H1 (cell line): ENCODE measurements at regions not wholly inside any gene's neighbourhood (a gene's known extent, or its start where the extent isn't known, plus 50 kb on each side); places are given as distances from the start of the nearest gene placed in this dataset.
A peak's percentile ranks its signal among the peaks of the same experiment; 100 is the strongest.

Experiments used
- CTCF ChIA-PET: fragments of 300-600 bp; sonication (Branson Sonifier 250); formaldehyde crosslinking; loops from one replicate; lab custom pipeline; 2021; ENCODE audit not compliant: partially characterized antibody; lab: Charles Lee
- POLR2A ChIA-PET: fragments of 300-600 bp; sonication (Branson Sonifier 250); formaldehyde crosslinking; loops from one replicate; lab custom pipeline; 2021; ENCODE audit warnings: inconsistent platforms; ENCODE audit not compliant: partially characterized antibody; lab: Charles Lee
- DNase-seq, 2 experiments: peaks; one replicate each; pipeline versions ENCODE4 v3.0.0 to v3.0.0-alpha.2; 2010 to 2022; ENCODE audit warnings: low spot score in 2 of 2, low read depth in 1 of 2, mixed read lengths in 1 of 2
- FAIRE-seq: peaks from 2 replicates; lab custom pipeline; 2011; peaks lifted over from hg19 to GRCh38; lab: Jason Lieb, UNC
- H2AFZ ChIP-seq: 2 replicates; pipeline ENCODE4 v1.8.1; 2012; ENCODE audit warnings: low read length, inconsistent platforms
- H2AK5ac ChIP-seq: 2 replicates; pipeline ENCODE4 v1.6.1; 2013; ENCODE audit warnings: low read depth, low read length
- H2BK120ac ChIP-seq: replicated peaks from 2 replicates; pipeline ENCODE3; 2013; ENCODE audit warnings: low read depth, low read length, inconsistent platforms
- H2BK12ac ChIP-seq: 2 replicates; pipeline ENCODE4 v1.6.1; 2013; ENCODE audit warnings: low read depth, low read length
- H2BK15ac ChIP-seq: 2 replicates; pipeline ENCODE4 v1.6.1; 2013; ENCODE audit warnings: low read length
- H2BK20ac ChIP-seq: 2 replicates; pipeline ENCODE4 v1.6.1; 2013; ENCODE audit warnings: low read length
- H2BK5ac ChIP-seq: 2 replicates; pipeline ENCODE4 v1.6.1; 2013; ENCODE audit warnings: low read depth, low read length
- H3K14ac ChIP-seq: 2 replicates; pipeline ENCODE4 v1.6.1; 2013; ENCODE audit warnings: inconsistent platforms; ENCODE audit not compliant: insufficient read length
- H3K18ac ChIP-seq: 2 replicates; pipeline ENCODE4 v1.6.1; 2013; ENCODE audit warnings: low read length; ENCODE audit errors: extremely low read depth
- H3K23ac ChIP-seq: 2 replicates; pipeline ENCODE4 v1.6.1; 2013; ENCODE audit warnings: inconsistent platforms; ENCODE audit not compliant: insufficient read length
- H3K23me2 ChIP-seq: 2 replicates; pipeline ENCODE4 v1.6.1; 2013; ENCODE audit warnings: low read depth, low read length
- H3K27ac ChIP-seq: 2 replicates; pipeline ENCODE4 v1.6.1; 2011; ENCODE audit warnings: low read depth, low read length, inconsistent platforms
- H3K27me3 ChIP-seq, 4 experiments: replicated peaks in 1 of 4; 1 replicate in 1 of 4; 2 replicates in 3 of 4; pipeline versions ENCODE4 v1.6.1 to v1.8.1; 2011 to 2013; ENCODE audit warnings: low read length in 3 of 4, mild to moderate bottlenecking in 3 of 4, inconsistent platforms in 2 of 4, mixed read lengths in 2 of 4, moderate library complexity in 1 of 4; ENCODE audit not compliant: control insufficient read depth in 3 of 4, insufficient read depth in 3 of 4; ENCODE audit errors: extremely low read depth in 1 of 4
- H3K36me3 ChIP-seq, 4 experiments: 2 replicates each; pipeline versions ENCODE4 v1.6.1 to v1.8.1; 2011 to 2013; ENCODE audit warnings: mild to moderate bottlenecking in 4 of 4, low read length in 3 of 4, moderate library complexity in 2 of 4, control low read depth in 1 of 4, inconsistent platforms in 1 of 4; ENCODE audit not compliant: insufficient read depth in 4 of 4, control insufficient read depth in 2 of 4
- H3K4ac ChIP-seq: replicated peaks from 2 replicates; pipeline ENCODE3; 2013; ENCODE audit warnings: low read length, low read depth, mixed read lengths, inconsistent platforms; ENCODE audit not compliant: insufficient read length
- H3K4me1 ChIP-seq, 4 experiments: replicated peaks in 1 of 4; 1 replicate in 1 of 4; 2 replicates in 3 of 4; pipeline versions ENCODE4 v1.6.1 to v1.8.1; 2011 to 2013; ENCODE audit warnings: low read length in 3 of 4, inconsistent platforms in 2 of 4, mixed read lengths in 1 of 4; ENCODE audit not compliant: insufficient read depth in 4 of 4, control insufficient read depth in 3 of 4
- H3K4me2 ChIP-seq, 2 experiments: 2 replicates each; pipeline versions ENCODE4 v1.6.1 to v1.8.1; 2011 to 2013; ENCODE audit warnings: low read depth in 2 of 2, low read length in 2 of 2, control low read depth in 1 of 2, inconsistent platforms in 1 of 2, mild to moderate bottlenecking in 1 of 2; ENCODE audit not compliant: insufficient read depth in 1 of 2
- H3K4me3 ChIP-seq, 4 experiments: fragments of 200-600, 300-600 bp in 1 of 4; sonication (generic), shearing (Covaris generic), sonication (Bioruptor Twin) in 1 of 4; 2 replicates each; pipeline versions ENCODE4 v1.5.1 to v1.8.1; 2011 to 2016; ENCODE audit warnings: low read length in 4 of 4, low read depth in 3 of 4, control low read depth in 2 of 4, inconsistent platforms in 2 of 4, mild to moderate bottlenecking in 2 of 4, mixed read lengths in 1 of 4, moderate library complexity in 1 of 4; ENCODE audit not compliant: insufficient read depth in 2 of 4; ENCODE audit errors: extremely low read depth in 1 of 4
- H3K56ac ChIP-seq: replicated peaks from 2 replicates; pipeline ENCODE3; 2013; ENCODE audit warnings: low read depth, mild to moderate bottlenecking, mixed read lengths, low read length, inconsistent platforms; ENCODE audit not compliant: insufficient read length
- H3K79me1 ChIP-seq: 2 replicates; pipeline ENCODE4 v1.6.1; 2013; ENCODE audit warnings: low read depth, low read length, control low read depth
- H3K79me2 ChIP-seq, 2 experiments: 2 replicates each; pipeline versions ENCODE4 v1.6.1 to v1.8.1; 2012 to 2013; ENCODE audit warnings: low read length in 2 of 2, mild to moderate bottlenecking in 2 of 2, inconsistent platforms in 1 of 2; ENCODE audit not compliant: insufficient read depth in 2 of 2, control insufficient read depth in 1 of 2
- H3K9ac ChIP-seq, 4 experiments: replicated peaks in 1 of 4; 1 replicate in 1 of 4; 2 replicates in 3 of 4; pipeline versions ENCODE4 v1.6.1 to v1.8.1; 2011 to 2013; ENCODE audit warnings: low read depth in 3 of 4, low read length in 3 of 4, control low read depth in 2 of 4, mild to moderate bottlenecking in 2 of 4, moderate library complexity in 2 of 4, inconsistent platforms in 1 of 4; ENCODE audit errors: extremely low read depth in 1 of 4
- H3K9me3 ChIP-seq, 2 experiments: 2 replicates each; pipeline versions ENCODE4 v1.6.1 to v1.8.1; 2012 to 2013; ENCODE audit warnings: mild to moderate bottlenecking in 2 of 2, moderate library complexity in 2 of 2, control low read depth in 1 of 2, inconsistent platforms in 1 of 2, low read depth in 1 of 2, low read length in 1 of 2, mixed read lengths in 1 of 2; ENCODE audit not compliant: insufficient read depth in 2 of 2
- H4K20me1 ChIP-seq, 2 experiments: replicated peaks in 1 of 2; 2 replicates each; pipeline versions ENCODE3 to v1.8.1; 2011 to 2013; ENCODE audit warnings: inconsistent platforms in 2 of 2, low read length in 2 of 2, mild to moderate bottlenecking in 1 of 2; ENCODE audit not compliant: insufficient read depth in 2 of 2, control insufficient read depth in 1 of 2
- H4K5ac ChIP-seq: 2 replicates; pipeline ENCODE4 v1.6.1; 2013; ENCODE audit warnings: low read length, low read depth, mixed read lengths, inconsistent platforms; ENCODE audit not compliant: insufficient read length
- H4K8ac ChIP-seq: 2 replicates; pipeline ENCODE4 v1.8.0; 2013; ENCODE audit warnings: mild to moderate bottlenecking, moderate library complexity, low read length, inconsistent platforms; ENCODE audit not compliant: insufficient read depth; ENCODE audit errors: extremely low read depth
- H4K91ac ChIP-seq: replicated peaks from 2 replicates; pipeline ENCODE3; 2013; ENCODE audit warnings: low read length, mixed read lengths, inconsistent platforms; ENCODE audit not compliant: insufficient read length
- BCL11A ChIP-seq, 2 experiments: IDR thresholded peaks; one replicate each; pipeline ENCODE4 v1.6.1; 2011; ENCODE audit warnings: low read depth in 2 of 2, low read length in 2 of 2, mild to moderate bottlenecking in 2 of 2
- CEBPB ChIP-seq: IDR thresholded peaks from 2 replicates; pipeline ENCODE4 v1.6.1; 2012; ENCODE audit warnings: low read depth, low read length
- CREB1 ChIP-seq: IDR thresholded peaks from 2 replicates; pipeline ENCODE4 v1.6.1; 2012; ENCODE audit warnings: inconsistent platforms
- RBBP5 ChIP-seq: IDR thresholded peaks from 2 replicates; pipeline ENCODE4 v1.7.1; 2012; ENCODE audit warnings: low read depth, mild to moderate bottlenecking, inconsistent platforms, low read length, moderate library complexity, borderline replicate concordance
- RNF2 ChIP-seq: fragments of 200-900, 300-1000 bp; sonication (generic); IDR thresholded peaks from 2 replicates; pipeline ENCODE4 v1.7.1; 2016; ENCODE audit warnings: borderline replicate concordance, low read depth, mild to moderate bottlenecking, antibody characterized with exemption, low read length; ENCODE audit not compliant: poor library complexity, severe bottlenecking; ENCODE audit errors: missing control alignments
- WGBS, 2 experiments: shearing (Covaris generic) in 1 of 2; methylation state at CpG; one replicate each; pipeline versions ENCODE4 v1.1.6 to v1.1.7; 2013 to 2015; ENCODE audit warnings: low lambda C conversion rate in 2 of 2, mixed read lengths in 2 of 2, inconsistent platforms in 1 of 2, low coverage in 1 of 2, missing lambda C conversion rate in 1 of 2; ENCODE audit not compliant: insufficient replicate concordance in 2 of 2, insufficient coverage in 1 of 2, insufficient read length in 1 of 2; ENCODE audit errors: extremely low coverage in 1 of 2, missing lambda C conversion rate in 1 of 2; 5-methylcytosine and 5-hydroxymethylcytosine counted together

DNA sequence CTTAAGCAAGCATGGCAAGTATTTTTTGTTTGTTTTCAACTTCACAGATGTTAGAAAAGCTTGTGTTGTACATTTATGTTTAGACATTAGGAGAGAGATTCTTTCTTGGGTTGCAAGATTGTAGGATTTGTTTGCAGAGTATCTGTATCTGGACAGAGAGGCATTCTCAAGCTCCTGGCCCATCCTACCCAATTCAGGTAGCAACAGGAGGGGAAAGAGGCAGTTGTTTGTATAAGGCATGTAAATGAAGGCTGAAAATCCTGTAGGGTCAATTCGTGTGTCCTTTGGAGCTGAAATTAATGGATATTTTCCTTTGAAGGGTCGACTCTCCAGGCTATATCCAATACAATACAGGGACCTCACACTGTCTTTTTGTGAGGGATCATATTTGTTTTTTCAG is 147.3 kb downstream of the KCNRG start:
- H3K4me1 ChIP-seq, result peaks cover 0 to 2% (median 0%) of the 10 kb centered on the region in 4 experiments; a peak in 2 of 7 replicates
- no peak overlapping the region for H2BK5ac ChIP-seq
- H4K5ac ChIP-seq, result no peak overlapping the region
- H3K4me2 ChIP-seq, result no peak overlapping the region
- 40% methylated on average over 2 of the region's 2 CpGs; no CpG with 5 or more reads in 1 of the 2 experiments for WGBS, 2 experiments
- no peak overlapping the region for H3K9ac ChIP-seq
- no peaks in the 10 kb centered on the region for H3K27me3 ChIP-seq
- no peak overlapping the region for H3K14ac ChIP-seq
- H3K4me3 ChIP-seq, result no peak overlapping the region
- H3K27ac ChIP-seq, result no peak overlapping the region
- H3K23ac ChIP-seq, result no peak overlapping the region
- POLR2A ChIA-PET, result interaction anchor here (1.2 kb wide), 1 partner anchor 21 kb away, joined by 3 read pairs; no protein-coding TSS in a partner anchor
- no peak overlapping the region for H3K4ac ChIP-seq
- no peaks in the 10 kb centered on the region for H3K23me2 ChIP-seq
- H3K36me3 ChIP-seq, result no peaks in the 10 kb centered on the region
- no peak overlapping the region for H4K8ac ChIP-seq
- H2AFZ ChIP-seq, result peak overlapping the region; percentile 56; the same call in 1 of the 2 replicates
- DNase-seq (no peak), FAIRE-seq (no peak)
- CTCF ChIA-PET, result interaction anchor here (1.0 to 1.3 kb wide), 3 partner anchors 10 to 26 kb away, joined by 3 to 5 read pairs (median 4); no protein-coding TSS in a partner anchor
- H3K18ac ChIP-seq, result no peak overlapping the region
- TF ChIP-seq BCL11A (IDR thresholded peaks at IDR 0.05; ENCODE audit: low read depth in 2 of 2, low read length in 2 of 2) (no peak), RNF2 (no peak), RBBP5 (no peak), CEBPB (no peak), CREB1 (no peak)
- no peaks in the 10 kb centered on the region for H4K20me1 ChIP-seq
- no peaks in the 10 kb centered on the region for H3K79me1 ChIP-seq
- H2BK20ac ChIP-seq, result no peak overlapping the region
- H2BK12ac ChIP-seq, result no peak overlapping the region
- H3K79me2 ChIP-seq, result no peaks in the 10 kb centered on the region
- no peak overlapping the region for H4K91ac ChIP-seq
- H2BK15ac ChIP-seq, result no peak overlapping the region
- no peak overlapping the region for H2AK5ac ChIP-seq
- H2BK120ac ChIP-seq, result no peak overlapping the region
- no peaks in the 10 kb centered on the region for H3K9me3 ChIP-seq
- no peak overlapping the region for H3K56ac ChIP-seq
